K562 (cell line): ENCODE measurements at regions not wholly inside any gene's neighbourhood (a gene's known extent, or its start where the extent isn't known, plus 50 kb on each side); places are given as distances from the start of the nearest gene placed in this dataset.

ENCODE experiments used
- ATAC-seq: fragments of 200-7000 bp; cut with Tn5 transposase; 3 replicates; pipeline ENCODE4 v1.9.1; 2020; ENCODE audit warnings: moderate library complexity
- BruUV-seq: library from RNA; stranded (reverse); fragments of 400-500 nt; replicated peaks from 2 replicates; lab custom pipeline; 2021; lab: Mats Ljungman, UMichigan
- CTCF ChIA-PET: fragments of 300-600 bp; formaldehyde crosslinking; extraction: SDS; loops from one replicate; lab custom pipeline; 2021; ENCODE audit warnings: low intra/inter-chr PET ratio; lab: Yijun Ruan, JAX
- POLR2A ChIA-PET: fragments of 300-600, 350-650 bp; sonication (Branson Sonifier 250); formaldehyde crosslinking; extraction: SDS; loops from one replicate; lab custom pipeline; 2021; ENCODE audit warnings: antibody characterized with exemption, inconsistent platforms; lab: Yijun Ruan, JAX
- DNase-seq, 4 experiments: peaks; one replicate each; pipeline versions ENCODE4 v3.0.0 to v3.0.0-alpha.2; 2011 to 2018; ENCODE audit warnings: low spot score in 3 of 4, mixed read lengths in 3 of 4; ENCODE audit errors: extremely low read depth in 1 of 4
- FAIRE-seq: peaks from 2 replicates; lab custom pipeline; 2011; peaks lifted over from hg19 to GRCh38; lab: Jason Lieb, UNC
- H2AFZ ChIP-seq: 2 replicates; pipeline ENCODE4 v1.6.0; 2011; ENCODE audit warnings: low read depth, low read length, control low read depth, inconsistent platforms
- H3K27ac ChIP-seq: fragments of 200-600 bp; 3 replicates; pipeline ENCODE4 v1.8.0; 2011; ENCODE audit warnings: low read depth, mild to moderate bottlenecking, control low read depth, inconsistent platforms, low read length, moderate library complexity, mixed read lengths; ENCODE audit errors: extremely low read depth
- H3K27me3 ChIP-seq, 2 experiments: fragments of 300-600 bp in 1 of 2; 2 replicates in 1 of 2; 3 replicates in 1 of 2; pipeline versions ENCODE4 v1.6.0 to v1.8.0; 2011; ENCODE audit warnings: inconsistent platforms in 2 of 2, low read length in 2 of 2, mild to moderate bottlenecking in 1 of 2, mixed read lengths in 1 of 2, moderate library complexity in 1 of 2; ENCODE audit not compliant: control insufficient read depth in 2 of 2, insufficient read depth in 2 of 2
- H3K36me3 ChIP-seq: fragments of 300-600 bp; 3 replicates; pipeline ENCODE4 v1.8.0; 2011; ENCODE audit warnings: mild to moderate bottlenecking, low read length, inconsistent platforms; ENCODE audit not compliant: control insufficient read depth, insufficient read depth
- H3K4me1 ChIP-seq, 2 experiments: fragments of 200-600 bp in 1 of 2; replicated peaks in 1 of 2; 2 replicates in 1 of 2; 3 replicates in 1 of 2; pipeline versions ENCODE4 v1.5.1 to v1.8.0; 2011; ENCODE audit warnings: inconsistent platforms in 2 of 2, low read length in 2 of 2, mild to moderate bottlenecking in 1 of 2, mixed read lengths in 1 of 2, moderate library complexity in 1 of 2; ENCODE audit not compliant: control insufficient read depth in 2 of 2, insufficient read depth in 2 of 2
- H3K4me2 ChIP-seq: 2 replicates; pipeline ENCODE4 v1.6.1; 2011; ENCODE audit warnings: low read length, control low read depth, inconsistent platforms, mixed read lengths; ENCODE audit not compliant: insufficient read depth
- H3K4me3 ChIP-seq: fragments of 200-600 bp; sonication (generic), shearing (Covaris generic); 2 replicates; pipeline ENCODE4 v1.5.1; 2016; ENCODE audit warnings: control low read depth, inconsistent platforms
- H3K79me2 ChIP-seq: fragments of 200-600 bp; 3 replicates; pipeline ENCODE4 v1.8.0; 2011; ENCODE audit warnings: low read length, inconsistent platforms; ENCODE audit not compliant: control insufficient read depth, insufficient read depth
- H3K9ac ChIP-seq, 2 experiments: 2 replicates each; pipeline versions ENCODE4 v1.6.0 to v1.6.1; 2011; ENCODE audit warnings: low read depth in 2 of 2, low read length in 2 of 2, control low read depth in 1 of 2, inconsistent platforms in 1 of 2, mild to moderate bottlenecking in 1 of 2, mixed read lengths in 1 of 2; ENCODE audit not compliant: insufficient read depth in 1 of 2
- H3K9me1 ChIP-seq: one replicate; pipeline ENCODE4 v1.6.0; 2011; ENCODE audit warnings: inconsistent platforms, mild to moderate bottlenecking, low read length, moderate library complexity; ENCODE audit not compliant: control insufficient read depth, insufficient read depth
- H3K9me3 ChIP-seq: replicated peaks from 2 replicates; pipeline ENCODE4 v1.5.1; 2011; ENCODE audit warnings: low read depth, low read length, inconsistent platforms; ENCODE audit not compliant: control insufficient read depth, insufficient read depth
- H4K20me1 ChIP-seq: replicated peaks from 2 replicates; pipeline ENCODE4 v1.6.1; 2011; ENCODE audit warnings: low read length, inconsistent platforms, mixed read lengths; ENCODE audit not compliant: control insufficient read depth, insufficient read depth
- CBFA2T3 ChIP-seq: fragments of 450-650 bp; IDR thresholded peaks from 2 replicates; pipeline ENCODE4 v1.6.1; 2017
- ZBTB40 ChIP-seq, 2 experiments: fragments of 450-650 bp in 1 of 2; sonication (generic) in 1 of 2; formaldehyde crosslinking in 1 of 2; IDR thresholded peaks; 2 replicates each; pipeline versions ENCODE4 v1.7.1 to v1.9.0; 2016 to 2022; ENCODE audit warnings: inconsistent platforms in 1 of 2, mild to moderate bottlenecking in 1 of 2, missing genetic modification reagents in 1 of 2
- WGBS: fragments of 100-300 bp; shearing (Covaris generic); methylation state at CpG from one replicate; pipeline ENCODE4 v1.1.6; 2016; ENCODE audit warnings: low coverage, mixed read lengths; ENCODE audit not compliant: insufficient coverage; ENCODE audit errors: missing lambda C conversion rate; 5-methylcytosine and 5-hydroxymethylcytosine counted together
- in situ Hi-C: fragments of 300-500 bp; cut with MboI; formaldehyde crosslinking; loops from 4 replicates; pipeline ENCODE4 v1.15.0; 2018; ENCODE audit warnings: inconsistent platforms, mixed read lengths
- intact Hi-C: fragments of 100-400 bp; cut with micrococcal nuclease; formaldehyde crosslinking; loops from 2 replicates; pipeline ENCODE4 v1.14.2; 2022

- peak in 1 of 4 experiments; percentile 54 for DNase-seq
- in situ Hi-C loops (no loop called here), intact Hi-C loops (no loop called here)
- BruUV-seq, result no TSS peak
- TF ChIP-seq CBFA2T3 (peak; percentile 22; the same call in 1 of the 2 replicates), ZBTB40 (IDR thresholded peaks at IDR 0.05) (no peak), ZBTB40 (CRISPR knock-in tag; IDR thresholded peaks at IDR 0.05) (no peak)
- H3K4me2 ChIP-seq, result no peak overlapping the region
- H3K9me1 ChIP-seq, result no peaks in the 10 kb centered on the region
- H3K36me3 ChIP-seq, result no peaks in the 10 kb centered on the region
- CTCF ChIA-PET, result no interaction called here
- 6% methylated on average over 10 of the region's 10 CpGs for WGBS
- H3K4me3 ChIP-seq, result no peak overlapping the region
- POLR2A ChIA-PET, result interaction anchor here (0.6 to 2.0 kb wide), 7 partner anchors 8 to 539 kb away, joined by 3 to 8 read pairs (median 3); no protein-coding TSS in a partner anchor
- ATAC-seq, result peak; percentile 56
- no peak overlapping the region for H3K27ac ChIP-seq
- no peak overlapping the region for H3K9ac ChIP-seq
- H3K9me3 ChIP-seq, result no peaks in the 10 kb centered on the region
- FAIRE-seq, result no peak
- no peaks in the 10 kb centered on the region for H3K27me3 ChIP-seq
- peaks cover 0 to 6% of the 10 kb centered on the region in 2 experiments; a peak in 1 of 5 replicates for H3K4me1 ChIP-seq
- H2AFZ ChIP-seq, result no peak overlapping the region; the same call in 1 of the 2 replicates
- no peaks in the 10 kb centered on the region for H4K20me1 ChIP-seq
- no peaks in the 10 kb centered on the region for H3K79me2 ChIP-seq
Measured at GRCh38 chr13:80577926-80578670, 237.2 kb upstream of the SPRY2 start.
